ENCODE measurements at regions not wholly inside any gene's neighbourhood (a gene's known extent, or its start where the extent isn't known, plus 50 kb on each side); places are given as distances from the start of the nearest gene placed in this dataset.
"Not testable (repeated sequence)": the region's sequence is repeated elsewhere in the genome, so short reads cannot be mapped to it uniquely, and the experiment has no call there.

GRCh38 chrX:96538104-96538725 is 146.4 kb upstream of the DIAPH2 start:
- no peak for DNase-seq (ENCODE audit: low read depth)

GRCh38 chrX:96540111-96540631 is 144.5 kb upstream of the DIAPH2 start:
- DNase-seq (ENCODE audit: low read depth): no peak

- not testable (repeated sequence) for DNase-seq (ENCODE audit: low read depth)
These were observed 138.4 kb upstream of the DIAPH2 start for GRCh38 chrX:96546281-96546680.

GRCh38 chrX:96551322-96551872 is 133.2 kb upstream of the DIAPH2 start:
- DNase-seq (ENCODE audit: low read depth): no peak

DNA sequence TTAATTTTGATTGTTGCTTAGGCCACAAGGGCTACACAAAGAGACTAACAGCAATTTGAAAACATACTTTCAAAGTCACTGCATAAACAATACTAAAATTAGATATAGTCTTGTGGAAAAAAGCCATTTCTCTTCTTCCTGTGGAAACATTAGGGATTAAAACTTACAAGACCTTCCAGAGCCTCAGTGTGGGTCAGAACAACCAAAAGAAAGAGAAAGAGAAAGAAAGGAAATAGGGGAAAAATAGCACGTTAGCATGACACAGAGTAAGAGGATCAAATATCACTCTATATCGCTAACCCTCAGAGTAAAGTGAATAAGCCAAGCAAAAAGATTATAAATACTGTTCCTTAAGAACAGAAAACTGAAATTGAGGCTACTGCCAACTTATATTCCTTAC is 127.8 kb upstream of the DIAPH2 start:
- no peak for DNase-seq (ENCODE audit: low read depth)

DNA sequence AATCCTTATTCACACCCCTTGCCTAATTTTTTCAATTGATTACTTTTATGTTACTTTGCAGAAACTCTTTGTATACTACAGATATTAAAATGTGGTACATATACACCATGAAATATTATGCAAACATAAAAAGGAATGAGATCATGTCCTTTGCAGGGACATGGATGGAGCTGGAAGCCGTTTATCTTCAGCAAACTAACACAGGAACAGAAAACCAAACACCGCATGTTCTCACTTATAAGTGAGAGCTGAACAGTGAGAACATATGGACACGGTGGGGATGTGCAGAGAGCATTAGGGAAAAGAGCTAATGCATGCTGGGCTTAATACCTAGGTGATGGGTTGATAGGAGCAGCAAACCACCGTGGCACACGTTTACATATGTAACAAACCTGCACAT is 123.5 kb upstream of the DIAPH2 start:
- DNase-seq (ENCODE audit: low read depth): not testable (repeated sequence)

GRCh38 chrX:96563646-96564045 is 121.0 kb upstream of the DIAPH2 start:
- DNase-seq (ENCODE audit: low read depth): no peak

- no peak for DNase-seq (ENCODE audit: low read depth)
These were observed 120.0 kb upstream of the DIAPH2 start for GRCh38 chrX:96564595-96564994.

DNA sequence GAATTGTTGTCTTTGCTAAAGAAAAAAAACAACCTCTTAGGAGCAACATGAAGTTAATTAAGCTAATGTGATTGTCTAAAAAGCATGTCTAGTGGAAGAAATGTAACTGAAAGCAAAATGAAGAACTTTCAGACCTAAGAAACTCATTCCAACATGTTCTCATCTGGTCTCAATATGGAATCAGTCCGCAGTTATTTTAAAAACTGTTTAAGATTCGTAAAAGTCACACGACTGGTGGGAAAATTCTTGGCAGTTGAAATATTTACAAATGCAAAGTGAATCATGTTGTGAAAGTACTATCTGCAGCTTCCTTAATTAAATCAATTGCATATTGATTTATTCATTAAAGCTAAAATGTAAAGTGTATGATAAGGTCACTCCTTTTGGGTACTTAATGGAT is 117.8 kb upstream of the DIAPH2 start:
- DNase-seq (ENCODE audit: low read depth): no peak

DNA sequence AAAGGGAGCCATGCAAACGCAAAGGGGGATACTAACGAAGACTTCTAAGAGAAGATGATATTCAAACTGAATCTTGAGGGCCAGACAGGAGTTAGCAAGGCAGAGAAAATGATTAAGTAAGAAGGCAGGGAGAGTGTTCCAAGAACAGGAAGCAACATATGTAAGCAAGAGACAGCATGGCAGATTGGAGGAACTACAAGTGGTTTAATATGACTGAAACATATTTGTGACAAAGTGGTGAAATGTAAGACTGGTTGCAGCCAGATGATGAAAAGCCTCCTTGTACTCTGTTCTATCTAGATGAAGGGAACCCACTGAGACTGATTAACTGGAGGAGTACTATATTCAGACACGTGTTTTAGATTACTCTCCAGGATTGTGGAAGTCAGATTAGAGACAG is 116.6 kb upstream of the DIAPH2 start:
- no peak for DNase-seq (ENCODE audit: low read depth)

- no peak for DNase-seq (ENCODE audit: low read depth)
These were observed 115.6 kb upstream of the DIAPH2 start for GRCh38 chrX:96569034-96569433.

- no peak for DNase-seq (ENCODE audit: low read depth)
These were observed 109.6 kb upstream of the DIAPH2 start for GRCh38 chrX:96575011-96575410.

GRCh38 chrX:96576368-96576767 is 108.3 kb upstream of the DIAPH2 start:
- DNase-seq (ENCODE audit: low read depth): no peak

DNA sequence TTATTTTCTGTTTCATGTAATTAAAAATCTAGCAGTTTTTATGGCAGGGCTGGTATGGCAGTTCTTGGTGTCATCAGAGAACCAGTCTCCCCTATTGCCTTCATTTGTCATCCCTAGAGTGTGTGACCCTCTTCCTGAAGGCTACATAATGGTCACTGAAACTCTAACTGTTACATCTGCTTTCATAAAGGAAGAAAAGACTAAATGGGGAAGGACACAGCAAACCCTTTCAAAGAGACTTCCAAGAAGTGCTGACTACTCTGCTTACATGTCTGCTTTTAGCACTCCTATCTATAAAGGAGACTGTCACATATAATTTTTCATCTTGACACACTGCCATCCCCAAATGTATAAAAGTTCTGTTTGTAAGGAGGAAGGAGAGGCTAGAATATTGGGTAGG is 105.9 kb upstream of the DIAPH2 start:
- no peak for DNase-seq (ENCODE audit: low read depth)

DNA sequence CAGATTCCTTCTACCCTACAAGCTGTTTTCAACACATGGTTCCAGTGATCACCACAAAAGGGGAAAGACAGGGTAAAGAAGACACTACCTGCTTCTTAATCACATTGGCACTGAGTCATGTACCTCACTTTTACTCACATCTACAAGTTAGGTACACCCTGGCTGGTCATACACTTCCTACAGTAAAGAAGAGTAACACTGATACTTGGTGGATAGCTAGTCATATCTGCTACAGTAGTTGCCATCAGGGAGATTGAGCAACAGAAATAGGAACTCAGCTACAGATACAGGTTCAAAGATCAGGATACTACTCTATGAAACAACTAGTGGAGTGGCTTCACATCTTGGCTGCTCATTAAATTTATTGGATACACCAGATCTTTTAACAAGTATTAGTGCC is 105.4 kb upstream of the DIAPH2 start:
- no peak for DNase-seq (ENCODE audit: low read depth)

GRCh38 chrX:96590403-96590802 is 94.2 kb upstream of the DIAPH2 start:
- DNase-seq (ENCODE audit: low read depth): no peak

DNA sequence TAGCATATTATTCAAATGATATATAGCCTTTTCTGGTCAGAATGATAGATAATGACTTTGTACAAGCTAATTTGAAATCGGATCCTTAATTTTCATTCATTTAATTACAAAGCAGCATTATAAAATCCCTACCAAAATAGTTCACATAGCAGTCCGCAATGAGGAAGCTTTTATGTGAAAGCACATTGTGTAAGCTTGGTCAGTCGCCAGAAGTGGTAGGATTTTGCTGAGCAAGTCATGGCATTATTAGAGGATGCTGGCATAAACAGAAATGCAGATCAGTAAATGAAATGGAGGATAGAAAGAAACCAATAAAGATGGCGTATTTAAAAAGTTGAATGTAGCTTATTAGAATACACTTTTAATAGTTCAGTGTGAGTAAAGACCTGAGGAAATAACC is 93.2 kb upstream of the DIAPH2 start:
- DNase-seq (ENCODE audit: low read depth): no peak

- not testable (repeated sequence) for DNase-seq (ENCODE audit: low read depth)
These were observed 86.8 kb upstream of the DIAPH2 start for GRCh38 chrX:96597847-96598246.

GRCh38 chrX:96611619-96612362 is 72.9 kb upstream of the DIAPH2 start:
- peak; percentile 11 for DNase-seq (ENCODE audit: low read depth)

DNA sequence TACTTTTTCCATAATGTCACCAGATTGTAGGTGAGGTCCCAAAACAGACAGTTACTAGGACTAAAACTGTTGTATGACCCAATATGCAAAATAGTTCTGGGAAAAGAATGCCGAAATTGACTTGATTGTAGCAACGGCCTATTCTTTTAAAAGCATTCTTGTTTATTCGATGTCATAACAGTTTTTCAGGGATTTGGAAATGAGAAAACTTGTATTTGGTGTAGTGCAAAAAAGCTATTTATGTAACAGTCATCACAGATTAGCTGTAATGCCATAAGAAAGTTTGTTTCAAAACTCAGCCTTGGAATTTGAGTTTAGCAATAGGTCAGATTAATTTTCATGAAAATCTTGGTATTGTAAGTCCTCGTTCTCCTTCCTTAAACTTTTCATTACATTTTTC is 69.2 kb upstream of the DIAPH2 start:
- no peak for DNase-seq (ENCODE audit: low read depth)

DNA sequence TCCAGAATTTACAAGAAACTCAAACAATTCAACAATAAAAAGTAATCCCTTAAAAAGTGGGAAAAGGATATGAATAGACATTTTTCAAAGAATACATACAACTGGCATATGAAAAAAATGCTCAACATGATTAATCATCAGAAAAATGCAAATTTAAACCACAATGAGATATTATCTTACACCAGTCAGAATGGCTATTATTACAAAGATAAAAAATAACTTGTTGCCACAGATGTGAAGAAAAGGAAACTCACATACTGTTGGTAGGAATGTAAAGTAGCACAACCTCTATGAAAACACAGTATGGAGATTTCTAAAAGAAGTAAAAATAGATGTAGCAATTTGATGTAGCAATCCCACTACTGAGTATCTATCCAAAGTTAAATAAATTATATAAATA is 65.1 kb upstream of the DIAPH2 start:
- DNase-seq (ENCODE audit: low read depth): peak; percentile 2

- DNase-seq (ENCODE audit: low read depth): no peak
These were observed 62.8 kb upstream of the DIAPH2 start for GRCh38 chrX:96621811-96622210.

Measured in HS-5 (cell line).